IPS-18a (cell line): ENCODE measurements at regions not wholly inside any gene's neighbourhood (a gene's known extent, or its start where the extent isn't known, plus 50 kb on each side); places are given as distances from the start of the nearest gene placed in this dataset.

Experiments used
- H3K27ac ChIP-seq: one replicate; pipeline ENCODE4 v1.5.1; 2013; ENCODE audit warnings: low read length
- H3K27me3 ChIP-seq: one replicate; pipeline ENCODE4 v1.6.1; 2013; ENCODE audit warnings: mild to moderate bottlenecking, low read length; ENCODE audit not compliant: control insufficient read depth, insufficient read depth
- H3K36me3 ChIP-seq: one replicate; pipeline ENCODE4 v1.6.1; 2013; ENCODE audit warnings: low read depth, low read length; ENCODE audit not compliant: control insufficient read depth
- H3K4me1 ChIP-seq: one replicate; pipeline ENCODE4 v1.6.1; 2013; ENCODE audit warnings: low read depth, low read length; ENCODE audit not compliant: control insufficient read depth
- H3K4me3 ChIP-seq: one replicate; pipeline ENCODE4 v1.5.1; 2013; ENCODE audit warnings: low read length
- H3K9ac ChIP-seq: one replicate; pipeline ENCODE4 v1.6.1; 2013; ENCODE audit warnings: mild to moderate bottlenecking, low read length, moderate library complexity
- H3K9me3 ChIP-seq: one replicate; pipeline ENCODE4 v1.6.1; 2013; ENCODE audit warnings: low read depth, low read length; ENCODE audit not compliant: control insufficient read depth

- Histone ChIP-seq H3K4me1 (no peaks in the 10 kb centered on the region), H3K27me3 (no peaks in the 10 kb centered on the region), H3K9ac (no peak overlapping the region), H3K9me3 (no peaks in the 10 kb centered on the region), H3K27ac (no peak overlapping the region), H3K4me3 (no peak overlapping the region), H3K36me3 (no peaks in the 10 kb centered on the region)
These were observed 363.7 kb downstream of the ADAM29 start for GRCh38 chr4:175281894-175282293.

DNA sequence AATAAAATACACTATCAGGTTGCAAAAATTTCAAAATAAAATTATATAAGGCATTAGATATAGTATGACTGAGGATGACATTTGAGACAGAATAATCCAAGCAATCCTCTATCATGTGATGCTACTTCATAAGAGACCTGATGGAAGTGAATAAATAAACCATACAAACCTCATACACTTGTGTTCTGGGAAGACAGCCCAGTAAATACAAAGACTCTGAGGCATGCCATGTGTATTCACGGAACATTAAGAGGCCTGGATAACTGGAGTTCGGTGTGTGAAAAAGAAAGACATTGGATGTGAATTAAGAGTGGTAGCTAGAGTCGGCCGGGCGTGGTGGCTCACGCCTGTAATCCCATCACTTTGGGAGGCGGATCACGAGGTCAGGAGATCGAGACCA lies 364.2 kb downstream of the ADAM29 start:
- H3K4me1 ChIP-seq = no peaks in the 10 kb centered on the region
- H3K9me3 ChIP-seq = no peaks in the 10 kb centered on the region
- no peak overlapping the region for H3K4me3 ChIP-seq
- no peak overlapping the region for H3K9ac ChIP-seq
- no peaks in the 10 kb centered on the region for H3K36me3 ChIP-seq
- no peaks in the 10 kb centered on the region for H3K27me3 ChIP-seq
- no peak overlapping the region for H3K27ac ChIP-seq

DNA sequence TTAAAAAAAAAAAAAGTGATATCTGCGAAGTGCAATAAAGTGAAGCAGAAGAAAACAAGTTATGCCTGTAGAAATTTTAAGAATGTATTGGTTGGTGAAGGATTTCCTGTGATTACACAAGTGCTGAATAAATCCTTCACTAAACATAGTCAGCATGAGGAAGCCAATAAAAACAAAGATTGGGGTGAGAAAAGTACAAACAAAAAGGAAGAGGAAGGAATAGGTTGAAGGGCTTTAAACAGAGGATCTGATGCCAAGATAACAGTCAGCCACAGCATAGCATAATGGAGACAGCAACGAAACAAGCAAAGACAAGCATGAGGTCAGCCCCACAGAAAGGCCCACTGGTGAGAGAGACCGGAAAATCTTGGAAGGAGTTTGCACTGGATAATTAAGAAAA lies 372.2 kb downstream of the ADAM29 start:
- Histone ChIP-seq H3K27ac (no peak overlapping the region), H3K4me1 (no peaks in the 10 kb centered on the region), H3K9me3 (no peaks in the 10 kb centered on the region)

GRCh38 chr4:175297965-175298565 lies 379.9 kb downstream of the ADAM29 start:
- H3K27ac ChIP-seq = no peak overlapping the region
- no peaks in the 10 kb centered on the region for H3K27me3 ChIP-seq
- no peaks in the 10 kb centered on the region for H3K36me3 ChIP-seq
- no peak overlapping the region for H3K4me3 ChIP-seq
- no peak overlapping the region for H3K9ac ChIP-seq
- no peaks in the 10 kb centered on the region for H3K4me1 ChIP-seq
- H3K9me3 ChIP-seq = no peaks in the 10 kb centered on the region

More for the DNA sequence above, 372.2 kb downstream of the ADAM29 start:
- Histone ChIP-seq H3K36me3 (no peaks in the 10 kb centered on the region), H3K27me3 (no peaks in the 10 kb centered on the region), H3K4me3 (no peak overlapping the region), H3K9ac (no peak overlapping the region)

DNA sequence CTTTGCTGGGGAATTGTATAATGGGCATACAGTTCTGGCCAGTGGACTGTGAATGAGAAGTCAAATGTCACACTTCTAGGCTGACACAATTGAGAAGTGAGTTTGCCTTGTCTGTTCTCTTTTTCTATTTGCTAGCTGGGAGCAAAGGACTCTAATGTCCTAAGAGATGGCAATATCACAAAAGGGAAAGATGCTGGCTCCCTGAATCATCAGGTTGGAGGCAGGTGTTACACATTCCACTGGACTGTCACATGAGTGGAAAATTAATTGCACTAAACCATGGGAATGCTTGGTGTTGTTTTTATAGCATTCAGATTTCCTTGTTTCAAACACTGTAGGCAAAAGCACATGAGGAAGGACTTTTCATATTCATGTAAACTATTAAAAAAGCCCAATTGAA lies 388.3 kb downstream of the ADAM29 start:
- Histone ChIP-seq H3K4me1 (no peaks in the 10 kb centered on the region), H3K27me3 (no peaks in the 10 kb centered on the region), H3K4me3 (no peak overlapping the region), H3K36me3 (no peaks in the 10 kb centered on the region), H3K27ac (no peak overlapping the region), H3K9me3 (no peaks in the 10 kb centered on the region), H3K9ac (no peak overlapping the region)

GRCh38 chr4:175307326-175307725 lies 389.2 kb downstream of the ADAM29 start:
- Histone ChIP-seq H3K4me3 (no peak overlapping the region), H3K4me1 (no peaks in the 10 kb centered on the region), H3K27ac (no peak overlapping the region), H3K9ac (no peak overlapping the region), H3K36me3 (no peaks in the 10 kb centered on the region), H3K9me3 (no peaks in the 10 kb centered on the region), H3K27me3 (no peaks in the 10 kb centered on the region)

DNA sequence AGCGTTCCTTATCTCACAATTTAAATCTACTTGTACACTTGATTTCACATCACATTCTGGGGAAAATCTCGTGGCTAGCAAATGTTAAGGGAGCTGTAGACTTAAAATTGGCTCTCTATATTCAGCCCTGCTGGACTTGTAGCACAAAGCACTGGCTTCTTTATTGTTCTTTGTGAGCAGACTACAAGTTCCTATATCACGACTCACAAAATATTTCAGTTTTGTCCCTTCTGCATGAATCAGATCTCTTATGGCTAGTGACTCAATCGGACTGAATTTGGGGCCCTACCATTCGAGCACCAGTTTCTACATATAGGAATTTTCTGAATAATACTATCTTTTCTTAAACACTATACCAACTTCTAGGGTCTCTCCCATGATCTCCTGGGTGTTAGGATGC lies 390.1 kb downstream of the ADAM29 start:
- Histone ChIP-seq H3K4me3 (no peak overlapping the region), H3K27ac (no peak overlapping the region)

DNA sequence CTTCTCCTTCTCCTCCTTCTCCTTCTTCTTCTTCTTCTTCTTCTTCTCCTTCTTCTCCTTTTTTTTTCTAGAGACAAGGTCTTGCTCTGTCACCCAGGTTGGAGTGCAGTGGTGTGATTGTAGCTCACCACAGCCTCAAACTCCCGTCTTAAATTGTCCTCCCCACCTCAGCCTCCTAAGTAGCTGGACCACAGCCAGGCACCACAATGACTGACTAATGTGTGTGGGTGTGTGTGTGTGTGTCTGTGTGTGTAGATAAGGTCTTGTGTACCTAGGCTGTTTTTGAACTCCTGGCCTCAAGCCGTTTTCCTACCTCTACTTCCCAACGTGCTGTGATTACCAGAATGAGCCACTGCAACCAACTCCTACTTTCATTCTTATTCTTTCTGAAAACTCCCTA lies 390.9 kb downstream of the ADAM29 start:
- Histone ChIP-seq H3K9me3 (no peaks in the 10 kb centered on the region), H3K4me3 (no peak overlapping the region), H3K4me1 (no peaks in the 10 kb centered on the region), H3K36me3 (no peaks in the 10 kb centered on the region), H3K9ac (no peak overlapping the region), H3K27me3 (no peaks in the 10 kb centered on the region), H3K27ac (no peak overlapping the region)

More for the DNA sequence above, 390.1 kb downstream of the ADAM29 start:
- H3K9ac ChIP-seq = no peak overlapping the region
- H3K9me3 ChIP-seq = no peaks in the 10 kb centered on the region
- H3K36me3 ChIP-seq = no peaks in the 10 kb centered on the region
- H3K27me3 ChIP-seq = no peaks in the 10 kb centered on the region
- no peaks in the 10 kb centered on the region for H3K4me1 ChIP-seq

- Histone ChIP-seq H3K9ac (no peak overlapping the region), H3K4me3 (no peak overlapping the region), H3K9me3 (no peaks in the 10 kb centered on the region), H3K27me3 (no peaks in the 10 kb centered on the region), H3K27ac (no peak overlapping the region), H3K4me1 (no peaks in the 10 kb centered on the region), H3K36me3 (no peaks in the 10 kb centered on the region)
These were observed 407.1 kb downstream of the ADAM29 start for GRCh38 chr4:175325230-175325629.

DNA sequence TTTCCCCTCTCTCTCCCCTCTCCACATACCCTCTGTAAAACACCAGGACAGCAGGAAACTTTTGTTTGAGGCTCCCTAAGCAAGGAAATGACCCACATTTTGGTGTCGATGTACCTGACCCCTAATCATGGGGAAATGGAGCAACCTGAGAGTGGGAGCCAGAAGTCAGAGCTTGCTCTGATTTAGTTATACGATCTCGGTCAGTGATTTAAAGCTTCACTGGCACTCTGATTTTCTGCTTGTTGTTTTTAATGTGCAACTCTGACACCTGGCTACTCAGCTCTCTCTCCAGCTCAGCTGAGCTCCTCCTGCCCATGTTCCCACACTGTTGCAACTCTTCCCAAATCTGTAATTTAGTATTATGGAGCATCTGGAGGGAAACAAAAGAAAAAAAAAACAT lies 408.6 kb downstream of the ADAM29 start:
- Histone ChIP-seq H3K9ac (no peak overlapping the region), H3K36me3 (no peaks in the 10 kb centered on the region), H3K4me3 (no peak overlapping the region), H3K4me1 (no peaks in the 10 kb centered on the region), H3K9me3 (no peaks in the 10 kb centered on the region), H3K27me3 (no peaks in the 10 kb centered on the region), H3K27ac (no peak overlapping the region)

DNA sequence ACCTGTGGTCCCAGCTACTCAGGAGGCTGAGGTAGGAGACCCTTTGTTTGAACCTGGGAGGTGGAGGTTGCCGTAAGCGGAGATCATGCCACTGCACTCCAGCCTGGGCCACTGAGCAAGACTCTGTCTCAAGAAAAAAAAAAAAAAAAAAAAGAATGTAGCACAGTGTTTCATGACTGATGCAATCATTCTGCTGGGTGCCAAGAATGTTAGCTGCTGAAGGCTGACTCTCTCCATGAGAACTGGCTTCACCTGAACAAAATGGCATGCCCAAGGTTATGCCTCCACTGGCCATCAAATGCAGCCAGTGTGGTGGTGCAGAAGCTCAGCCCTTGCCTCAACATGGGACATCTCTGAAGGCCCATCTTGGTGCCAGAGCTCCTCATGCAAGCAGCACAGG lies 412.1 kb downstream of the ADAM29 start:
- H3K36me3 ChIP-seq = no peaks in the 10 kb centered on the region
- H3K27ac ChIP-seq = no peak overlapping the region

GRCh38 chr4:175330652-175331051 lies 412.5 kb downstream of the ADAM29 start:
- no peaks in the 10 kb centered on the region for H3K27me3 ChIP-seq
- no peak overlapping the region for H3K4me3 ChIP-seq
- no peak overlapping the region for H3K27ac ChIP-seq
- H3K36me3 ChIP-seq = no peaks in the 10 kb centered on the region
- no peaks in the 10 kb centered on the region for H3K4me1 ChIP-seq
- no peak overlapping the region for H3K9ac ChIP-seq
- no peaks in the 10 kb centered on the region for H3K9me3 ChIP-seq

More for the DNA sequence above, 412.1 kb downstream of the ADAM29 start:
- Histone ChIP-seq H3K9ac (no peak overlapping the region), H3K27me3 (no peaks in the 10 kb centered on the region), H3K4me3 (no peak overlapping the region), H3K4me1 (no peaks in the 10 kb centered on the region), H3K9me3 (no peaks in the 10 kb centered on the region)
